Prostate gland (tissue), 2 donors: ENCODE measurements at regions not wholly inside any gene's neighbourhood (a gene's known extent, or its start where the extent isn't known, plus 50 kb on each side); places are given as distances from the start of the nearest gene placed in this dataset.
"Not testable (repeated sequence)": the region's sequence is repeated elsewhere in the genome, so short reads cannot be mapped to it uniquely, and the experiment has no call there.

Source experiments
- CTCF ChIP-seq, 4 experiments: fragments of 200-600 bp in 2 of 4; fragments of 450-650 bp in 2 of 4; sonication (generic) in 2 of 4; IDR thresholded peaks; 1 replicate in 3 of 4; 2 replicates in 1 of 4; pipeline ENCODE4 v1.5.1; 2016 to 2019; ENCODE audit warnings: antibody characterized with exemption in 4 of 4, mild to moderate bottlenecking in 2 of 4, moderate library complexity in 2 of 4
- POLR2AphosphoS5 ChIP-seq: sonication (generic); formaldehyde crosslinking; IDR thresholded peaks from one replicate; pipeline ENCODE4 v1.6.1; 2017; ENCODE audit warnings: antibody characterized with exemption

- not testable (repeated sequence) for TF ChIP-seq CTCF (IDR thresholded peaks at IDR 0.05); POLR2AphosphoS5
Observed at GRCh38 chr3:78512786-78513185, 1255.0 kb downstream of the ROBO1 start.
